Renal cortical epithelial cell (primary cell): ENCODE measurements at regions not wholly inside any gene's neighbourhood (a gene's known extent, or its start where the extent isn't known, plus 50 kb on each side); places are given as distances from the start of the nearest gene placed in this dataset.
"Not testable (repeated sequence)": the region's sequence is repeated elsewhere in the genome, so short reads cannot be mapped to it uniquely, and the experiment has no call there.

Experiments
- DNase-seq: peaks from one replicate; pipeline ENCODE4 v3.0.0-alpha.2; 2011; ENCODE audit warnings: low read depth

DNA sequence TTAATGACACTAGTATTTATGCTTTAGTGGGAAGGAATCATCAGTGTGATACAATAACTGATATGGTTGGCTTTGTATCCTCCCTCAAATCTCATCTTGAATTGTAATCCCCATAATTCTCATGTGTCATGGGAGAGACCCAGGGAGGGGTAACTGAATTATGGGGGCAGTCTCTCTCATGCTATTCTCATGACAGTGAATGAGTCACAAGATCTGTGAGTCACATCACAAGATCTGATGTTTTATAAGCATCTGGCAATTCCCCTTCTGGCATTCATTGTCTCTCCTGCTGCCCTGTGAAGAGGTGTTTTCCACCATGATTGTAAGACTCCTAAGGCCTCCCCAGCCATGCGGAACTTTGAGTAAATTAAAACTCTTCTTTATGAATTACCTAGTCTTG is 1760.3 kb downstream of the NCAM2 start:
- no peak for DNase-seq

DNA sequence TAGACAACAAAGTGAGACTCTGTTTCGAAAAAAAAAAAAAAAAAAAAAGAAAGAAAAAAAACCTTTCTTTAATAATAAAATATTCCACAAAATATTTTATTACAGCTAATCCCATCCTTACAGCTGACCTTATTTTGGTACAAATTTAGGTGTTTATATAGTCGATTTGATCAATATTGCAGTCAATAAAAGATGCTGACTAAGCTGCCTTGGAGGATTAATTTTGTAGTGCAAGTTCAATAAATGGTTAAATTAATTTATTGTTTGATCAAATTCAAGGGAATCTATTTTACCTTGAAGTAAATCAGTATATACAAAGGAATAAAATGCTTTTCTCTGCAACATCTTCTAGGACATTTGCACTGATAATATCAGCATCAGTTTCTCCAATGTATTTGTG is 1764.3 kb downstream of the NCAM2 start:
- DNase-seq, result no peak

DNA sequence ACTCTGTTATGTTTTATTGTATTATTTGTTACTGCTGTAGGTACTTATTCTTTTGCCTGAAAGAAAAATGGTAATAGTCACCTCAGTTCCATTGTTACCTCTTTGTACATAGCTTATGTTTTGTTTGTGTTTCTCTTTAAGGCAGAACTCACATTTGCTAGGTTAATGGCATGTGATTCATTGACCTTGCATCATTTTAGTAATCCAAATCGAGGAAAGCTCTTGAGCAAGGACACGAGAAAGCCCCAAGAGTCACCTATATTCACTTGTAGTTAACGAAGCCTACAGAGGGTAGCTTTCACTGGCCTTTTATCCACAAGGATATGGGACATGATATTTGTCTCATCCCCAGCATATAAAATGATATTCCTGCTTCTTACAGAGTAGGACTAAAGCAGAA is 1765.2 kb downstream of the NCAM2 start:
- no peak for DNase-seq

DNA sequence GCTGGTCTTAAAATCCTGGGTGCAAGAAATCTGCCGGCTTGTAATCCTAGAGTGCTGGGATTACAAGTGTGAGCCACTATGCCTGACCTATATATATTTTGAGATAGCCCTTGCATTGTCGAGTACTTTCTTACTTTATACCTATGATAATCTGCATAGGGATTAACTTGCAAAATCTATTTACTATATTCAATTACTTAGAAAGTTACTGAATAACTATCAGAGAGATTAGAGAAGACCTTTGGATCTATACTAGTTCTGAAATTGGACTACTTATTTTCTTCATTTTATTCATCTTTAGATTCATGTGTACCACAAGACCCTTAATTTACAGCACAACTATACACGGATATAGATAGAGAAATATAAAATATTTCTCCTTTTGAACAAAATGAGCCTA is 1766.0 kb downstream of the NCAM2 start:
- DNase-seq, result no peak

DNA sequence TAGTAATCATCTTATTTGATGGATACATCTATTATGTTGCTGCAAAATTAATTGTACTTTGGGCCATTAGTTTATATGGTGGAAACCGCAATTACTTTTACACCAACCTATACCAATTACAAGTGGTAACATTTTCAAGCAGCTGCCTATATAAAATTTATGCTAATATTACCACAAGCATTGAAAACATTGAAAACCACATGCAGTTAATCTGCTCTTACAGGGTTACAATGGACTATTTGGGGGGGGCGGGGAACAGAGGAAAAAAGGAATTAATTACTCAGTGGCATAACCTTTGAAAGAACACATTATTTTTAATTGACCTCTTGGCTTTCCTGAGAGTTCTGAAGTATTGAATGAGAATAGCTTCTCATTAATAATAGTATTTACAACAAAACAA is 1793.2 kb downstream of the NCAM2 start:
- DNase-seq, result no peak

DNA sequence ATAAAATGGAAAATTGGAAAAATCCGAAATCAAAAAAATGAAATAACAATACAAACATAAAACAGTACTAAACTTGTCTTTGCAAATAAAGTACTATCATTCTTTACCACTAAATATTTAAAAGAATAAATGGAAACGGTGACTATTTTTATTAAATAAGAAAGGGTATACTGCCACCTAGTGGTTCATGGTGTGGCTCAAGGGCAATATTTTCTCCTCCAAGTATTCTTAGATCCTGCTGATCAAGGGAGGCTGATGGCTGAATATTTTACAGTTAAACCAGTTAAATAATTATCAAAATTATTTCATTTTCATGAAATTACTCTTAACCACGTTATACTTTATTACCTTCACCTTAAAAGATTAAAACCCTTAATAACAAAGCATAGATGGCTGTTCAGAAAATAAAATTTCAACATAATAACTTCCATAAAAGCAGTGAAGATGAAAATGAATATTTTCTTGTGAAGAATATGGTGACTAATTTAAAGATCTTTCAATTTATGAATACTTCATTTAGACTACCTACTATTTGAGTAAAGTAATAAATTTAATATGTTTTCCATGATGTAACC is 1793.9 kb downstream of the NCAM2 start:
- DNase-seq, result peak; percentile 6

DNA sequence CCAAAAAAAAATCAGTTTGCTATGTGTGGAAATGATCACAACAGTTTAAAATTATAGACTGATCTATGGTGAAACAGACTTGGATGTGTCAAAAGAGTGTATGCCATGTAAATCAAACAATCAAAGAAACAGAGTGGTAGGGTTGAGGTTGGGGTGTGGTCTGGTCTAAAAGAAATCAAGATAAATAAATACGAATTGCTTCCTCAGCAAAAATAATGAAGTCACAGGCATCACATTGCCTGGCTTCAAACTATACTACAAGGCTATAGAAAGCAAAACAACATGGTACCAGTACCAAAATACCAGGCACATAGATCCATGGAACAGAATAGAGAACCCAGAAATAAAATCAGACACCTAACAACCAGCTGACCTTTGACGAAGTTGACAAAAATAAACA is 1796.9 kb downstream of the NCAM2 start:
- DNase-seq, result no peak

DNA sequence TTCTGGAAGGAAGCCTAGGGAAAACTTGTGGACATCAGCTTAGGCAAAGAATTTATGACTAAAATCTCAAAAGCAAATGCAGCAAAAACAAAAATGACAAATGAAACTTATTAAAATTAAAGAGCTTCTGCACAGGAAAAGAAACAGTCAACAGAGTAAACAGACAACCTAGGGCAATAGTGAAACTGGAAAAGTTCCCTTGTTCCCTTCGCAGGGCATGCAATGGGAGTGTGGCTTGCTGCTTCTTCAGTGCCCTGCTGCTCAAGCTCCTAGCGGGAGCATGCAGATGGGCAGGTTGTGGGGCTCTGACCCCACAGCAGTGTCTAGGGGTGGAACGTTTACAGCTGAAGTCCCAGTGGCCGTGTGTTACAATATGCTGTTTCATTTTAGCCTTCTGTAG is 1797.4 kb downstream of the NCAM2 start:
- no peak for DNase-seq

DNA sequence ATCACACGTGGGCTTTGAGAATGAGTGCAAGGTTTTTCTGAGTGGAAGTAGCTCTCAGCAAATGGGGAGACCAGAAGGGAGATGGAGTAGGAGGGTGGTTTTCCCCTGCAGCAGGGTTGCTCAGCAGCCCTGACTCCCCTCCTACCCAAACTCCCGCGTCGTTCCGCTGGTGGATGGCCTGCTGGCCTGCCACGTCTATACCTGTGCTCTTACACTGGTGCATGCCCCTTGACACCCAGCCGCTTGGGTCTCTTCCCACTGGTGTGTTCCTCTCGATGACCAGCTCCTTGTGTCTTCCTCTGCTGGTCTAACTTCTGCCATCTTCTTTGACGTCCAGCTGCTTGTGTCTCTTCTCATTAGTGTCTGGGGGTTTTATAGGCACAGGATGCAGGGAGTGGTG is 1797.9 kb downstream of the NCAM2 start:
- no peak for DNase-seq

DNA sequence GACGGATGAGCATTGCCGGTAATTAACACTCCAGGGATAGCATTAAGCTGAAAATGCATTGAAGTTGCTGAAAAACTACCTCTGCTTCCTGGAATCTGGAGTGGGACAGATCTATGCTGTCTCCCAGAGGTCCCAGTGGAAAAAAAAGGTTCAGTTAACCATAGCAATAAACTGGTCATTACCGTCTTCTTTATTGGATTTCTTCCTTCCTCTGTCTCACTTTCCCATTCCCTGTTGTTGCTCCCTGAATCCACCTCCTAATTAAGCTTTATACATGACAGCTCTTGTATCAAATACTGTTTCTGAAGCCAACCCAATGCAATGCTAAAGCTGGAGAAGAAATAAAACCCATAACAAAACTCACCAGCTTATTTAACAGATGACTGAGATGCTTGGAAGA is 1805.9 kb downstream of the NCAM2 start:
- DNase-seq, result no peak

DNA sequence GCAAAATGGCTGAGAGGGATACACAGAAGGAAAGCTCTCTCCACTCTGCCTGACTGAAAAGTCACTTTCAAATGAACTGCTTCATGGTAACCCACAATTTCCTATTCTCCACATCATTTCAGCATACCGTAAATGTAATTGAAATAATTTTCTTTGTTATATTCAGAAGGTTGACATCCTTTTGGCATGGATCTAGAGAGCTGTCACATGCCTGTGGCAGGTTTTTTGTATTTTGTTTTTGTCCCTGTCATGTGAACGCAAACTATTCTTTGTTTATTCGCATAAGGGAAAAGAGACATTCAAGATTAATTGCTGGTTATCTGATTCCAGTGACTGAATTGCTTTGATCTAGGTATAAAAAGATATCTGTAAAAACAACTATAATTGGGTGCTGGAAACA is 1808.1 kb downstream of the NCAM2 start:
- no peak for DNase-seq

DNA sequence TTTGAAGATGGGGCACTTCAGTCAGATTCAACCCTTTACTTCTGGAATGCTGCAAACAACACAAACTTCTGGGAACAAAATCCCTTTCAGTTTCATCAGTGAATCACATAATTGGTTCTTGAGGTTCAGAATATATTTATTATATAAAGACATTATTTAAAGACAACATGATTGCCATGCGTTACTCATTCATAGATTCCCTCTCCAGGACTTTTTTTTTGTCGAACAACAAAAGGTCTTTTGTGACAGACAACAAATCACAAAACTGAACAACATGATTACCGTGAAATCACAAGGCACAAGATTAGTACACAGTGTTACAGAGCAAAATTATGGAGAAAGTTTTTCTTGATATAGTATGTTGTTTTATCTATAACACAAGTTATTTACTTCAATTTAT is 1815.0 kb downstream of the NCAM2 start:
- no peak for DNase-seq

DNA sequence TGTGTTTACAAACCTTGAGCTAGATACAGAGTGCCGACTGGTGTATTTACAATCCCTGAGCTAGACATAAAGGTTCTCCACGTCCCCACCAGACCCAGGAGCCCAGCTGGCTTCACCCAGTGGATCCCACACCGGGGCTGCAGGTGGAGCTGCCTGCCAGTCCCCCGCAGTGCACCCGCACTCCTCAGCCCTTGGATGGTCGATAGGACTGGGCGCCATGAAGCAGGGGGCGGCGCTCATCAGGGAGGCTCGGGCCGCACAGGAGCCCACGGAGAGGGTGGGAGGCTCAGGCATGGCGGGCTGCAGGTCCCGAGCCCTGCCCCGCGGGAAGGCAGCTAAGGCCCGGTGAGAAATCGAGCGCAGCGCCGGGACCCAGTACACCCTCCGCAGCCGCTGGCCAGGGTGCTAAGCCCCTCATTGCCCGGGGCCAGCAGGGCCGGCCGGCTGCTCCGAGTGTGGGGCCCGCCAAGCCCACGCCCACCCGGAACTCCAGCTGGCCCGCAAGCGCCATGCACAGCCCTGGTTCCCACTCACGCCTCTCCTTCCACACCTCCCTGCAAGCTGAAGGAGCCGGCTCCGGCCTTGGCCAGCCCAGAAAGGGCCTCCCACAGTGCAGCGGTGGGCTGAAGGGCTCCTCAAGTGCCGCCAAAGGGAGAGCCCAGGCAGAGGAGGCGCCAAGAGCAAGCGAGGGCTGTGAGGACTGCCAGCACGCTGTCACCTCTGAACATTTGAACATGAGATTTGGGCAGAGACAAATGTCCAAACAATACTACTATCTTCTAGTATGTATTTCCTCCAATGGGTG is 1820.7 kb downstream of the NCAM2 start:
- DNase-seq, result not testable (repeated sequence)

DNA sequence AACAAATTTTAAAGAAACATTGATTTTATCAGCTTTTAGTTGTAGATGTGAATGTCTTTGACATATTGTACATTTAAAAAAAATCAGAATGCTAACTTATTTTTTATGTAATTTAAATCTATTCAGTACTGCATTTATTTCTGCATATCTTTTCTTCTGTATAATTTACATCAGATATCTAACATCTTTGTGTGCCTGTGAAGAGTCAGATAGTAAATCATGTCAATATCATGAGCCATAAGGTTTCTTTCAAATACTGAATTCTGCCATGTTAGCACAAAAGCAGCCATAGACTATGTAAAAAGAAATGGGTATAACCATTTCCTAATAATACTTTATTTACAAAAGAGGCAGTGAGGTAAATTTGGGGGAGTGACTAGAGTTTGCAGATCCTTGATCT is 1829.2 kb downstream of the NCAM2 start:
- DNase-seq, result no peak

DNA sequence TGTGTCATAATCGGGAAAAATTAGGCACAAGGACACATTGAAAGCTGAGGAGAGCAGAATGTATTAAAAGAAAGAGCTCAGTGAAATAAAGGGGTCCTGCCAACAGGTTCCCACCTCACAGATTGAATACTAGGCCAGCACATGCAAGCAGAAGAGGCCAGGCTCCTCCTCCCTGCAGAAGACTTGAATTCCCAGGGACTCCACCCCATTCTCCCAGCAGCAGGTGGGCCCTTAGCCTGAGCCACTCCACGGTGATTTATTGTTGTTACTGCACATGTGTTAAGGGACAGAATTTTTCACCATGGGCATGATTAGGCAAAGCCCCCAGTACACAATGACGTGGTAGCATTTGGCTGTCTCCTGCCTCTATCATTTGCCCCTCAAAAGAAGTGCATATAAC is 1844.7 kb downstream of the NCAM2 start:
- no peak for DNase-seq

DNA sequence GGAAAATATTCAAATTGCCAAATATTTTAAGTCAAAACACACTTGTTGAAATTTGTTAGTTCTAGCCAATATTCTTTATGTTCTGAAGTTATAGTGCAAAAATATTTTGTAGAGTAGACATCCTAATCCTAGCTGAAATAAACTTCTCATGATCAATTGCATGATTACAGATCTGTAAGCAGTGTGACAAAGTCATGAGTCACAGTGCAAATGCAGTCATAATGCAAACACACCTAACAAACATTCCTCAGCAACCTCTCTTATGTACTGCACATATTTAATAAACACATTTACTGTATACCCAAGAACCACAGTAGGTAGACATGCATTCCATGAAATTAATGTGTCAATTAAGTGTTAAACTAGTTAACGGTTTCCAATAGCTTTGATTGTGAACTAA is 1857.4 kb downstream of the NCAM2 start:
- no peak for DNase-seq

DNA sequence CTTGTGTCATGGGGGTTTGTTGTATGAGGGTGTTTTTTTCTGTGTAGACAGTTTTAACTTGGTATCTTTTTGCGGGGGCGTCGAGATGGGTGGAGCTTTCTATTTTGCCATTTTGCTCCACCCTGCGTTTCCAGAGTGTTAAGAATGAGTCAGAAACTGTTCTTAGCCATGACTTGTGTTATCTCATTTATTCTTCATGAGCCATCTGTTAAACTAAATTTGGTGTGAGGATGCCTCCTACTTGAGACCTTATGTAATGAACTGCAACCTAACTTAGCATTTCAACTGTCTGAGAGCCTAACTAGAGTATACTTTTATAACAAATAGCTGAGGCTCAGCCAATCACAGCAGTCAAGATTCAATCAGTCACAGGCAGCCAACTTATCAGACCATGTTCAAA is 1873.5 kb downstream of the NCAM2 start:
- no peak for DNase-seq

DNA sequence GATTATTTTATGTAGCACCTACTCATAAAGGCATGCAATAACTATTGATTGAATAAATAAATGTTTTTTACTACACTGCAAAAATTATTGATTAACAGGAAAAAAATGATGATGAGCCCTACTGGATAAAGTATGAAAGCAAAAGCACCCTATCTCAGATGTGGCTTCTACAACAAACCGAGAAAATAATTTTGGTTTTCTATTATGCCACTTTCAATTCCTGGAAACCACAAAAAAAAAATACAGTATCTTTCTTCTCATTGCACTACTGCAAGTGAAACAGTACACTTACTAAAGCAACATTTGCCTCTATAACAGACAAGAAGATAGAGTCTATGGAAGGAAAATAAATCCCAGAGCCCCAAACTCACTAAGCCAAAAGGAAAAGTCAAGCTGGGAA is 1882.4 kb downstream of the NCAM2 start:
- no peak for DNase-seq

DNA sequence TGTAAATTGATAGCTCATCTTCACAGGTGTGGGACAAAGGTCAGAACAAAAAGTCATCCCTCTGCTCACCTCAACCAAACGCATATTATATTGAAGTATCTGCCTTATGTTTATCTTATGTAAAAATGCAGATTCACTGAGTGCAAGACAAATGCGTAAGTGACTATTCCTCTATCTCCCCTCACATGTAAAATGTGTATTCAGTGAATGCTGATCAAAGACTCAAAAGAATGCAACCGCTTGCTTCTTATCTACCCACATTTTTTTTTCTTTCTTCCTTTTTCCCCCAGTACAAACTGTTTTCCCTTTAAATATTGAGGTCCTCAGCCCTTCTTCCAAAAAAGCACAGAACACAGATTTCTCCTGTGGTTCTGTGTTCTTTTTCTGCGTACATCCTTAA is 1882.9 kb downstream of the NCAM2 start:
- no peak for DNase-seq

DNA sequence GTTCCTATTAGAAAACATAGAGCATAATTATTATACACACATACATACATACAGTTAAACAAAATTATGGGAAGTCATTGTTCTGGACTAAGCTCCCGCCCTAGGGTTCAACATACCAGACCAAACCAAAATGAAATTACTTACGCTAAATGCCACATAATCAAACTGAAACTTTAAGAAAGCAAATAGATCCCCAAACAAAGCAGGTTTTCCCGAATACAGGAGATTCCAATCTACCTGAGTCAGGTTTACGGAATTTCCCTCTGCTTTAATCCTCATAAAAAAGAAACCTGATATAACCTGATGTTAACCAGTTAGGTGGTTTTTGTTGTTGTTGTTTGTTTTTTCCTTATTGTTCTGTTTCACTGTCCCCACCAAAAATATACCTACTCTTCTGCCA is 1886.9 kb downstream of the NCAM2 start:
- no peak for DNase-seq

DNA sequence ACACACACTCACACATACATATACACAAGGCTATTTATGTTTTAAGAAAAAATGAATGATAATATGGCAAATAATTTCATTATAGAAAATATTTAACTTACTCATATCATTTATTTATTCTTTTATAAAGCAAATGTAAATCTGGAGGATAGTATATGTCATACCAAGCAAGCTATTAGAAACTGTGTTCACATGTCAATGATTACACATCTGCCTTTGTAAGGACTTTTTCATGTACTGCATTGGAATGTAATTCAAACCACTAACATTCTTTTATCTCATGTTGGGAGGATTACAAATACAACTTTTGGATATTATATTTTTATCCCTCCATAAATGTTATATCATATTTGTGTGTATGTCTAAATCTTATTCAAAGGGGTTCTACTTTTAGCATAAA is 1887.4 kb downstream of the NCAM2 start:
- no peak for DNase-seq

DNA sequence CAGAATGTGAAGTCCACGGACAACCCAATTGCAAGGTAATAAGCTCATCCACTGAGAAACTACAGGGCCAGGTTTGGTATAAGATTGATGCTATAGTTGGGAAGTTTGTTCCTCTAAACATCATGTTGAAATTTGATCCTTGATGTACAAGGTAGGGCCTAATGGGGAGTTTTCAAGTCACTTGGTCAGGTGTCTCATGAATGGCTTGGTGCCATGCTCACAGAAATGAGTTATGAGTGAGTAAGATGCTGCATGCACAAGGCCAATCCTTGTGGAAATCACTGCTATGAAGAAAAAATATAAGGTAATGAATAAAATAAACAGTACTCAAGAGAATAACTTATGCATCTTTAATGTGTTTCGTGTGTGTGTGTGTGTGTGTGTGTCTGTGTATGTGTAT is 1891.2 kb downstream of the NCAM2 start:
- DNase-seq, result no peak

DNA sequence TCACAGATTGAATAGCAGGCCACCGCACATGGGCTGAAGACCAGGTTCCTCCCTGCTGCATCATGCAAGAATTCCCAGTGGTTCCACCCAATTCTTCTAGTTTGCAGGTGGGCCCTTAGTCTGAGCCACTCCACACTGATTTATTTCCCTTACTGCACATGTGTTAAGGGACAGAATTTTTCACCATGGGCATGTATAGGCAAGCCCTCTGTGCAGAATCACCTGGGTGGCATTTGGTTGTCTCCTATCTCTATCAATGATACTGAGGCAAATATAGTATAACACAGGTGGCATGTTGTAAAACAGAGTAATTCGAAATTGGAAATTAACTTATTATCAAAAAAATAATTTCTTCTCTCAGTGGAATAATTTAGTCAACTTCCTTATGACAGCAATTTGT is 1892.4 kb downstream of the NCAM2 start:
- no peak for DNase-seq

DNA sequence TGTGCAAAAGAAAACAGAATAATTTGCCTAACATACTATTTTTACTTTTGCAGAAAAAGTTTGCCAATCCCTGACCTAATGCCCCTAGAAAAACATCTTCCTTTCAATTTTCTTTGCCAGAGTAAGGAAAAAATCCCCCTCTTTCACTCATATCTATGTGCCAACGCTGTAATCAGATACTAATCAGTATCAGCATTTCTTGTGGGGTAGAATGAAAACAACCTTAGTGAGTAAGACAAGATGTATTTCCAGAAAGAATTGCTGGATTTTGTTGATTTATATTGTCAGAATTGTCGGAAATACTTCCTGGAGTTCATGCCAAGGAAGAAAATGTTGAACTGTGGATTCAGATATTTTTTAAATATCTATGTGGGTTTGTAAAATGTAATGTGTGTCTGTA is 1893.8 kb downstream of the NCAM2 start:
- DNase-seq, result no peak
